Thyroid gland (tissue), 4 donors: ENCODE measurements at regions not wholly inside any gene's neighbourhood (a gene's known extent, or its start where the extent isn't known, plus 50 kb on each side); places are given as distances from the start of the nearest gene placed in this dataset.
"Not testable (repeated sequence)": the region's sequence is repeated elsewhere in the genome, so short reads cannot be mapped to it uniquely, and the experiment has no call there.

Source experiments
- DNase-seq, 2 donors: peaks; one replicate each; pipeline ENCODE4 v3.0.0-alpha.2; 2019
- H3K27ac ChIP-seq, 3 donors: fragments of 200-600 bp; sonication (generic); 1 replicate in 2 of 3; 2 replicates in 1 of 3; pipeline ENCODE4 v1.5.1; 2016 to 2019; ENCODE audit warnings: mild to moderate bottlenecking in 1 of 3, moderate library complexity in 1 of 3
- H3K27me3 ChIP-seq: fragments of 200-600 bp; sonication (generic); one replicate; pipeline ENCODE4 v1.5.1; 2019
- H3K36me3 ChIP-seq, 2 donors: fragments of 200-600 bp; sonication (generic); one replicate each; pipeline ENCODE4 v1.5.1; 2016 to 2019
- H3K4me1 ChIP-seq, 2 donors: fragments of 200-600 bp; sonication (generic); one replicate each; pipeline ENCODE4 v1.5.1; 2017 to 2019
- H3K4me3 ChIP-seq, 3 donors: fragments of 200-600 bp; sonication (generic); replicated peaks in 1 of 3; 1 replicate in 2 of 3; 2 replicates in 1 of 3; pipeline ENCODE4 v1.5.1; 2016; ENCODE audit warnings: mild to moderate bottlenecking in 1 of 3
- H3K9me3 ChIP-seq: fragments of 200-600 bp; sonication (generic); one replicate; pipeline ENCODE4 v1.5.1; 2017
- POLR2A ChIP-seq, 2 donors: fragments of 450-650 bp; IDR thresholded peaks; one replicate each; pipeline ENCODE4 v1.6.1; 2017; ENCODE audit warnings: antibody characterized with exemption in 2 of 2, mild to moderate bottlenecking in 2 of 2, moderate library complexity in 1 of 2
- WGBS, 2 donors: methylation state at CpG; one replicate each; pipeline ENCODE4 v1.1.5; 2017; 5-methylcytosine and 5-hydroxymethylcytosine counted together
- intact Hi-C: fragments of 100-400 bp; cut with DNase I; formaldehyde crosslinking; loops from one replicate; pipeline ENCODE4 v1.15.1; 2023
- TF ChIP-seq, protein P1 (sequence below), 6 experiments: fragments of 200-600 bp in 3 of 6; fragments of 450-650 bp in 3 of 6; sonication (generic) in 3 of 6; IDR thresholded peaks; one replicate each; pipeline ENCODE4 v1.5.1; 2016 to 2019; ENCODE audit warnings: antibody characterized with exemption in 6 of 6, mild to moderate bottlenecking in 2 of 6, inconsistent platforms in 1 of 6, moderate library complexity in 1 of 6

DNA sequence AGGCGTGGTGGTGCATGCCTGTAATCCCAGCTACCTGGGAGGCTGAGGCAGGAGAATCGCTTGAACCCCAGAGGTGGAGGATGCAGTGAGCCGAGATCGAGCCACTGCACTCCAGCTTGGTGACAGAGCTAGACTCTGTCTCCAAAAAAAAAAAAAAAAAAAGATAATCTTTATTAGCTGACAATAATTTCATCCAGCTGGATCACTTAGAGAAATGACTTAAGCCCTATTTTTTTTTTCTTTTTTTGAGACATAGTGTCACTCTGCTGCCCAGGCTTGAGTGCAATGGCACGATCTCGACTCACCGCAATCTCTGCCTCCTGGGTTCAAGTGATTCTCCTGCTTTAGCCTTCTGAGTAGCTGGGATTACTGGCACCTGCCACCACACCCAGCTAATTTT, 51.6 kb upstream of the MAP4K4 start:
- DNase-seq, H3K9me3 ChIP-seq, H3K4me3 ChIP-seq, H3K27ac ChIP-seq, H3K4me1 ChIP-seq, H3K27me3 ChIP-seq, intact Hi-C loops, H3K36me3 ChIP-seq: not testable (repeated sequence)
- WGBS, 2 donors, result 95 to 97% methylated on average over 7 of the region's 7 CpGs

DNA sequence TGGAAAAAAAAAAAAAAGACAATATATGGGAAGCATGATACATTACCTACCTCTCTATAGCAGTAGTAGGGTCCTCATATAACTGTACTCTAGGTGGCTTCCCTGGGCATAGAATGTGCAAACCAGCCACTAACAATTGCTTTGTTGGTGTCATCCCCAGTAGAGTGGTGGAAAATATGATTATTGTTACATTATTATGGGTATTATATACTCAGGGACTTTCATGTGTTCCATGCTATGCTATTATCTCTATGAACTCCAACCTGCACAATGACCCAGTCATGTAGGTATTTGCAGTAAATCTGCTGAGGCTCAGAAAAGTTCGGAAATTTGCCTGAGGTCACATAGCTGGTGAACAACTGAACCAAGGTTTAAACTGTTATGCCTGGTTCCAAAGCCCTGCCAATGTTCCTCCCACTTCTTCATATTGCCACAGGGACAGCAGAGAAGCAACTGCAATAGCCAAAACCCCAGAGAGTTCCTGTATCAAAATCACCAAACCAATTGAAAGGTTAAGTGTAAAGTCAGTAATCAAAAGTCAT, 52.6 kb upstream of the MAP4K4 start:
- intact Hi-C loops, result no loop called here
- no peak for DNase-seq
- 95 to 100% methylated on average over 1 of the region's 1 CpG for WGBS, 2 donors
- Histone ChIP-seq H3K9me3 (no peaks in the 10 kb centered on the region), H3K4me1 (no peaks in the 10 kb centered on the region), H3K27me3 (no peaks in the 10 kb centered on the region), H3K27ac (no peak overlapping the region), H3K36me3 (no peaks in the 10 kb centered on the region), H3K4me3 (no peak overlapping the region)
- TF ChIP-seq, protein P1, sequence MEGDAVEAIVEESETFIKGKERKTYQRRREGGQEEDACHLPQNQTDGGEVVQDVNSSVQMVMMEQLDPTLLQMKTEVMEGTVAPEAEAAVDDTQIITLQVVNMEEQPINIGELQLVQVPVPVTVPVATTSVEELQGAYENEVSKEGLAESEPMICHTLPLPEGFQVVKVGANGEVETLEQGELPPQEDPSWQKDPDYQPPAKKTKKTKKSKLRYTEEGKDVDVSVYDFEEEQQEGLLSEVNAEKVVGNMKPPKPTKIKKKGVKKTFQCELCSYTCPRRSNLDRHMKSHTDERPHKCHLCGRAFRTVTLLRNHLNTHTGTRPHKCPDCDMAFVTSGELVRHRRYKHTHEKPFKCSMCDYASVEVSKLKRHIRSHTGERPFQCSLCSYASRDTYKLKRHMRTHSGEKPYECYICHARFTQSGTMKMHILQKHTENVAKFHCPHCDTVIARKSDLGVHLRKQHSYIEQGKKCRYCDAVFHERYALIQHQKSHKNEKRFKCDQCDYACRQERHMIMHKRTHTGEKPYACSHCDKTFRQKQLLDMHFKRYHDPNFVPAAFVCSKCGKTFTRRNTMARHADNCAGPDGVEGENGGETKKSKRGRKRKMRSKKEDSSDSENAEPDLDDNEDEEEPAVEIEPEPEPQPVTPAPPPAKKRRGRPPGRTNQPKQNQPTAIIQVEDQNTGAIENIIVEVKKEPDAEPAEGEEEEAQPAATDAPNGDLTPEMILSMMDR (IDR thresholded peaks at IDR 0.05), result no peak
- TF ChIP-seq POLR2A (IDR thresholded peaks at IDR 0.05), result no peak

DNA sequence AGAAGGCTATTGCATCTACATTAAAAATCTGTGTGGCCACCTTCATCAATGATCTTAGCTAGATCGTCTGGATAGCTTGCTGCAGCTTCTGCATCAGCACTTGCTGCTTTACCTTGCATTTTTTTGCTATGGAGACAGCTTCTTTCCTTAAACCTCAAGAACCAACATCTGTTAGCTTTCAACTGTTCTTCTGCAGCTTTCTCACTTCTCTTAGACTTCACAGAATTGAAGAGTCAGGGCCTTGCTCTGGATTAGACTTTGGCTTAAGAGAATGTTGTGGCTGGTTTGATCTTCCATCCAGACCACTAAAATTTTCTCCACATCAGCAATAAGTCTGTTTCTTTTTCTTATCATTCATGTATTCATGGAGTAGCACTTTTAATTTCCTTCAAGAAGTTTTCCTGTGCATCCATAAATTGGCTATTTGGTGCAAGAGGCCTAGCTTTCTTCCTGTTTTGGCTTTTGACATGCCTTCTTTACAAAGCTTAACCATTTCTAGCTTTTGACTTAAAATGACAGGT, 54.4 kb upstream of the MAP4K4 start:
- H3K27me3 ChIP-seq, result no peaks in the 10 kb centered on the region
- no peaks in the 10 kb centered on the region for H3K36me3 ChIP-seq
- no peak overlapping the region for H3K4me3 ChIP-seq
- 93 to 96% methylated on average over 1 of the region's 1 CpG for WGBS, 2 donors
- DNase-seq, result no peak
- TF ChIP-seq, protein P1 (IDR thresholded peaks at IDR 0.05), result no peak
- no peak for TF ChIP-seq POLR2A (IDR thresholded peaks at IDR 0.05)
- no peak overlapping the region for H3K27ac ChIP-seq
- no peaks in the 10 kb centered on the region for H3K4me1 ChIP-seq
- no peaks in the 10 kb centered on the region for H3K9me3 ChIP-seq
- intact Hi-C loops, result no loop called here

DNA sequence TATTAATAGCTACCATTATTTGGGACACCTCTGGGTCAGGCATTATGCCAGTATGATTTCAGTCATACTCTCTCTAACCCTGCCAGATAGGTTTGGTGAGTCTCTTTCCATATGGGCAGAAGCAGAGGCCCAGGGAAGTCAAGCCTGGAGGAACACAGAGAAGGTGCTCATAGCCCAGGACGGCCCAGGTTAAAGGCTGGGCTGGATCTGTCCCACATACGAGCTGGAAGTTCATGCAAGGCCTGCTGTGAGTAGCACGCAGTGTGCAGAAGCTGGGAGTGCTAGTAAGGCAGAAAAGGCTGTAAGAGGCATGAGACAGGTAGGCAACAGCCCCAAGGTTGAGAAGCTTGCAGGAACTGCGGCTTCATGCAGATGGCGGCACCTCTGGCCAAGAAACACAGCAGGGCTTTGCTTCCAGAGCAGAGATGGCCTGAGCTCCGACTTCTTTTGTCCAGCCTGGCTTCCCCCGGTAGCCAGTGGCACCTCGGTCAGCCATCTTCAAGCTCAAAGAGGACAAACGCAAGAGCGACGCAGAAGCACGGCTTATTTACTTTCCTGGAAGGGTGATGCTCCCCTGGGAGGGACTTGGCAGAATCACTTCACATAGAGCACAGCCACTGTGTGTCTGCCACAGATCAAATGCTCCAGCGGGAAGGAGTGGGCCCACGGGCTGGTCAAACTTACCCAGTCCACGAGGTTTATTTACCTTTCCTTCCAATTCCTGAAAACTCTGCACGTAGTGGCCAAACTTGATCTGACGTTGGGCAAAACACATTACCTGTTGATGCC, 58.5 kb upstream of the MAP4K4 start:
- H3K9me3 ChIP-seq, result no peaks in the 10 kb centered on the region
- no peak overlapping the region for H3K4me3 ChIP-seq
- no peaks in the 10 kb centered on the region for H3K36me3 ChIP-seq
- 88 to 92% methylated on average over 15 to 17 of the region's 17 CpGs for WGBS, 2 donors
- H3K27me3 ChIP-seq, result no peaks in the 10 kb centered on the region
- H3K27ac ChIP-seq, result no peak overlapping the region
- no peak for TF ChIP-seq POLR2A (IDR thresholded peaks at IDR 0.05)
- TF ChIP-seq, protein P1 (IDR thresholded peaks at IDR 0.05), result no peak
- H3K4me1 ChIP-seq, result no peaks in the 10 kb centered on the region
- intact Hi-C loops, result no loop called here
- no peak for DNase-seq

DNA sequence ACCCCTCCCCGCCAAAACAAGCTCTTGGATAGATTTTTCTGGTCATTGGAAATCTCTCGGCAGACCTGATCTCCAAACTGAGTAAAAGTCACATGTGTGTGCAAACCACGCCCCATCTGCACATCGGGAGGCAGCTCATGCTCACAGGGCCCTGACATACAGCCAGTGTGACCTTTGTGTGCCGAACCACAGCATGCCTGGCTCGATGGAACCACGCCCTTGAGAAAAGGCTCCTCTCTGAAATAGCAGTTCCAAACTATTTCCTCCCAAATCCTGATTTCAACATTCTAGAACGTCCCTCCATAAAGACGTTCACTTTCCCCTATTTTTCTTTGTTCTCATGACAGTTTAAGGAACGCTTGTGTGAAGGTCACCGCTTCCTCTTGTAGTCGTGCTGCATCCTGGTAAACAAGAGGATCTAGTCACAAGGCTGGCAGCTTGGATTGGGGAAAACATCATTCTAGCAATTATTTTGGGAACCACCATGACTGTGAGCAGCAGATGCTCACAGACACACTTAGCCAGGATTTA, 59.3 kb upstream of the MAP4K4 start:
- no peak overlapping the region for H3K27ac ChIP-seq
- no peak overlapping the region for H3K4me3 ChIP-seq
- no peaks in the 10 kb centered on the region for H3K36me3 ChIP-seq
- no peak for DNase-seq
- H3K9me3 ChIP-seq, result no peaks in the 10 kb centered on the region
- no peaks in the 10 kb centered on the region for H3K27me3 ChIP-seq
- TF ChIP-seq, protein P1 (IDR thresholded peaks at IDR 0.05), result no peak
- no peak for TF ChIP-seq POLR2A (IDR thresholded peaks at IDR 0.05)
- intact Hi-C loops, result no loop called here
- 76 to 78% methylated on average over 12 of the region's 12 CpGs for WGBS, 2 donors
- H3K4me1 ChIP-seq, result no peaks in the 10 kb centered on the region
